Prostate gland (tissue), 2 donors: ENCODE measurements at regions not wholly inside any gene's neighbourhood (a gene's known extent, or its start where the extent isn't known, plus 50 kb on each side); places are given as distances from the start of the nearest gene placed in this dataset.

Experiments
- POLR2A ChIP-seq: fragments of 450-650 bp; IDR thresholded peaks from one replicate; pipeline ENCODE4 v1.6.1; 2016; ENCODE audit warnings: antibody characterized with exemption, mild to moderate bottlenecking
- TF ChIP-seq, protein P1 (sequence below), 4 experiments: fragments of 200-600 bp in 2 of 4; fragments of 450-650 bp in 2 of 4; sonication (generic) in 2 of 4; IDR thresholded peaks; 1 replicate in 3 of 4; 2 replicates in 1 of 4; pipeline ENCODE4 v1.5.1; 2016 to 2019; ENCODE audit warnings: antibody characterized with exemption in 4 of 4, mild to moderate bottlenecking in 2 of 4, moderate library complexity in 2 of 4

DNA sequence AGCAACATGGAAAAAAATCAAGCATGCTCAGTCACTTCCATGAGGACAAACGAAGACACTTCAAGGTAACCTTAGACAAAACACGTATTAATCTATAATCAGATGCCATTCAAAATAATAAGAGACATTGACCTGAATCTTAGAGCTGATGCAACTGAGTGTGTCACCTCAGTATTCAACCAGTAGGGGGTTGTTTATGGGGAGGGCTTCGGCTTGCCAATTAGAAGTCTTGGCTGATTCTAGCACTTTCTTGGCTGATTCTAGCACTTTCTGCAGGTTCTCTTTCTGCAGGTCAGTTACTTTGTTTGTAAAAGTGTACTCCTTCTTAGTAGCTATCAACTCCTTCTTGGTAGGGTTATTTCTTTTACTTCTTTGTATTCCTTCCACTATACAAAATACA, 317.6 kb downstream of the ENC1 start:
- TF ChIP-seq, protein P1, sequence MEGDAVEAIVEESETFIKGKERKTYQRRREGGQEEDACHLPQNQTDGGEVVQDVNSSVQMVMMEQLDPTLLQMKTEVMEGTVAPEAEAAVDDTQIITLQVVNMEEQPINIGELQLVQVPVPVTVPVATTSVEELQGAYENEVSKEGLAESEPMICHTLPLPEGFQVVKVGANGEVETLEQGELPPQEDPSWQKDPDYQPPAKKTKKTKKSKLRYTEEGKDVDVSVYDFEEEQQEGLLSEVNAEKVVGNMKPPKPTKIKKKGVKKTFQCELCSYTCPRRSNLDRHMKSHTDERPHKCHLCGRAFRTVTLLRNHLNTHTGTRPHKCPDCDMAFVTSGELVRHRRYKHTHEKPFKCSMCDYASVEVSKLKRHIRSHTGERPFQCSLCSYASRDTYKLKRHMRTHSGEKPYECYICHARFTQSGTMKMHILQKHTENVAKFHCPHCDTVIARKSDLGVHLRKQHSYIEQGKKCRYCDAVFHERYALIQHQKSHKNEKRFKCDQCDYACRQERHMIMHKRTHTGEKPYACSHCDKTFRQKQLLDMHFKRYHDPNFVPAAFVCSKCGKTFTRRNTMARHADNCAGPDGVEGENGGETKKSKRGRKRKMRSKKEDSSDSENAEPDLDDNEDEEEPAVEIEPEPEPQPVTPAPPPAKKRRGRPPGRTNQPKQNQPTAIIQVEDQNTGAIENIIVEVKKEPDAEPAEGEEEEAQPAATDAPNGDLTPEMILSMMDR (IDR thresholded peaks at IDR 0.05) = no peak
- TF ChIP-seq POLR2A = no peak
